ENCODE measurements at regions not wholly inside any gene's neighbourhood (a gene's known extent, or its start where the extent isn't known, plus 50 kb on each side); places are given as distances from the start of the nearest gene placed in this dataset.

- Histone ChIP-seq H3K27ac (ENCODE audit: low read length) (no peak overlapping the region), H3K9me3 (ENCODE audit: low read length) (no peaks in the 10 kb centered on the region), H4K20me1 (ENCODE audit: insufficient read depth) (no peaks in the 10 kb centered on the region), H3K4me2 (ENCODE audit: low read length) (no peak overlapping the region), H3K36me3 (ENCODE audit: insufficient read depth, low read length) (no peaks in the 10 kb centered on the region), H3K27me3 (ENCODE audit: insufficient read depth, low read depth, low read length) (no peaks in the 10 kb centered on the region), H3F3A (ENCODE audit: insufficient read depth, low read length, poor library complexity, severe bottlenecking) (no peaks in the 10 kb centered on the region), H2AFZ (ENCODE audit: low read depth, low read length) (no peak overlapping the region), H3K79me2 (replicated peaks; ENCODE audit: insufficient read depth, low read length) (no peaks in the 10 kb centered on the region), H3K9me2 (ENCODE audit: insufficient read depth, low read length) (no peaks in the 10 kb centered on the region), H3K4me3 (ENCODE audit: low read length) (no peak overlapping the region), H3K9ac (ENCODE audit: low read length) (no peak overlapping the region)
- TF ChIP-seq TAF1 (IDR thresholded peaks at IDR 0.05; ENCODE audit: low read depth) (no peak), MXI1 (conservative IDR thresholded peaks at IDR 0.05; ENCODE audit: poor library complexity, severe bottlenecking) (no peak)
These were observed 128.1 kb upstream of the JUN start for GRCh38 chr1:58911841-58912499.

DNA sequence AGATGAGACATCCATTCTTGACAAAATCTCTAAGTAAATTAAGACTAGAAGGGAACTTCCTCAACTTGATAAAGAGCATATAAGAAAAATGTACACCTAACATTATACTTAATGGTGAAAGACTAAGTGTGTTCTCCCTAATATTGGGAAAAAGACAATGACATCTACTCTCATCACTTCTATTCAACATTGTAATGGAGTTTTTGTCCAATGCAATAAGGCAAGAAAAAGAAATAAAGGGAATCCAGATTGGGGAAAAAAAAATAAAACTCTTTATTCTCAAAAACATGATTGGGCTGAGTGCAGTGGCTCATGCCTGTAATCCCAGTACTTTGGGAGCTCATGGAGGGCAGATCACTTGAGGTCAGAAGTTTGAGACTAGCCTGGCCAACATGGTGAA, 131.1 kb upstream of the JUN start:
- TF ChIP-seq EZH2 (IDR thresholded peaks at IDR 0.05; ENCODE audit: borderline replicate concordance, insufficient read depth, low read length, poor library complexity, severe bottlenecking): no peak
- no peak for TF ChIP-seq SMC3 (conservative IDR thresholded peaks at IDR 0.05; ENCODE audit: poor library complexity)
- no peak for TF ChIP-seq REST (IDR thresholded peaks at IDR 0.05; ENCODE audit: borderline replicate concordance)
- TF ChIP-seq RAD21 (conservative IDR thresholded peaks at IDR 0.05): no peak
- no peak for TF ChIP-seq EP300 (conservative IDR thresholded peaks at IDR 0.05; ENCODE audit: poor library complexity, severe bottlenecking)
- no peak for TF ChIP-seq CTCF (IDR thresholded peaks at IDR 0.05; ENCODE audit: poor library complexity, severe bottlenecking)
- TF ChIP-seq MXI1 (conservative IDR thresholded peaks at IDR 0.05; ENCODE audit: poor library complexity, severe bottlenecking): no peak
- no peak for TF ChIP-seq TAF1 (IDR thresholded peaks at IDR 0.05; ENCODE audit: low read depth)
- no peak for TF ChIP-seq POLR2AphosphoS5 (IDR thresholded peaks at IDR 0.05)
- Histone ChIP-seq H3F3A (ENCODE audit: insufficient read depth, low read length, poor library complexity, severe bottlenecking) (no peaks in the 10 kb centered on the region), H3K79me2 (replicated peaks; ENCODE audit: insufficient read depth, low read length) (no peaks in the 10 kb centered on the region), H3K27me3 (ENCODE audit: insufficient read depth, low read depth, low read length) (no peaks in the 10 kb centered on the region), H3K9me2 (ENCODE audit: insufficient read depth, low read length) (no peaks in the 10 kb centered on the region), H3K9me3 (ENCODE audit: low read length) (no peaks in the 10 kb centered on the region), H3K27ac (ENCODE audit: low read length) (no peak overlapping the region), H3K36me3 (ENCODE audit: insufficient read depth, low read length) (no peaks in the 10 kb centered on the region), H3K4me3 (ENCODE audit: low read length) (no peak overlapping the region), H3K4me2 (ENCODE audit: low read length) (no peak overlapping the region), H2AFZ (ENCODE audit: low read depth, low read length) (no peak overlapping the region), H3K9ac (ENCODE audit: low read length) (no peak overlapping the region), H4K20me1 (ENCODE audit: insufficient read depth) (no peaks in the 10 kb centered on the region)
